ENCODE measurements at regions not wholly inside any gene's neighbourhood (a gene's known extent, or its start where the extent isn't known, plus 50 kb on each side); places are given as distances from the start of the nearest gene placed in this dataset.

- TF ChIP-seq ZNF239 (tag by site-specific recombination; IDR thresholded peaks at IDR 0.05), result no peak
- no peak for TF ChIP-seq REST (tag by site-specific recombination; IDR thresholded peaks at IDR 0.05)
- TF ChIP-seq ZNF791 (tag by site-specific recombination; IDR thresholded peaks at IDR 0.05), result no peak
- no peak for TF ChIP-seq ZEB2 (tag by site-specific recombination; IDR thresholded peaks at IDR 0.05)
- TF ChIP-seq ZNF223 (tag by site-specific recombination; IDR thresholded peaks at IDR 0.05), result no peak
- TF ChIP-seq ZNF596 (tag by site-specific recombination; IDR thresholded peaks at IDR 0.05), result no peak
- TF ChIP-seq WT1 (tag by site-specific recombination; IDR thresholded peaks at IDR 0.05), result no peak
- TF ChIP-seq ZNF133 (tag by site-specific recombination; IDR thresholded peaks at IDR 0.05), result no peak
- TF ChIP-seq ZNF670 (tag by site-specific recombination; IDR thresholded peaks at IDR 0.05; ENCODE audit: low read depth), result no peak
Observed at GRCh38 chr20:39295301-39295700, 333.2 kb downstream of the DHX35 start (continued).

- ChIA-PET CTCF (interaction anchor here (1.7 kb wide), 1 partner anchor 30 kb away, joined by 7 read pairs; no protein-coding TSS in a partner anchor), POLR2A (no interaction called here)
- no peak for TF ChIP-seq PRDM10 (tag by site-specific recombination; IDR thresholded peaks at IDR 0.05)
- TF ChIP-seq ZNF585B (tag by site-specific recombination; IDR thresholded peaks at IDR 0.05), result no peak
- no peak for TF ChIP-seq ZNF518A (tag by site-specific recombination; conservative IDR thresholded peaks at IDR 0.05; ENCODE audit: low read depth)
- no peak for TF ChIP-seq ZFP69B (tag by site-specific recombination; IDR thresholded peaks at IDR 0.05)
- no peak for TF ChIP-seq KLF10 (tag by site-specific recombination; IDR thresholded peaks at IDR 0.05)
- no peak for TF ChIP-seq SCRT1 (tag by site-specific recombination; IDR thresholded peaks at IDR 0.05; ENCODE audit: borderline replicate concordance)
- TF ChIP-seq GFI1B (tag by site-specific recombination; IDR thresholded peaks at IDR 0.05), result no peak
Observed at GRCh38 chr20:39294137-39294725, 332.1 kb downstream of the DHX35 start.

More at GRCh38 chr20:39294137-39294725, 332.1 kb downstream of the DHX35 start:
- no peaks in the 10 kb centered on the region for H3K4me1 ChIP-seq (ENCODE audit: control insufficient read depth, insufficient read depth, low read length)
- H3K9me3 ChIP-seq (ENCODE audit: control insufficient read depth, insufficient read depth, low read depth, low read length), result no peaks in the 10 kb centered on the region
- H3K27ac ChIP-seq (ENCODE audit: extremely low read depth, low read depth, low read length), result no peak overlapping the region
- no peaks in the 10 kb centered on the region for H3K36me3 ChIP-seq (ENCODE audit: control insufficient read depth in 2 of 2, insufficient read depth in 1 of 2, low read length in 2 of 2)
- H3K4me3 ChIP-seq (ENCODE audit: low read depth, low read length), result no peak overlapping the region

Measured in HEK293 (cell line).